ENCODE measurements at regions not wholly inside any gene's neighbourhood (a gene's known extent, or its start where the extent isn't known, plus 50 kb on each side); places are given as distances from the start of the nearest gene placed in this dataset.
A peak's percentile ranks its signal among the peaks of the same experiment; 100 is the strongest.

DNA sequence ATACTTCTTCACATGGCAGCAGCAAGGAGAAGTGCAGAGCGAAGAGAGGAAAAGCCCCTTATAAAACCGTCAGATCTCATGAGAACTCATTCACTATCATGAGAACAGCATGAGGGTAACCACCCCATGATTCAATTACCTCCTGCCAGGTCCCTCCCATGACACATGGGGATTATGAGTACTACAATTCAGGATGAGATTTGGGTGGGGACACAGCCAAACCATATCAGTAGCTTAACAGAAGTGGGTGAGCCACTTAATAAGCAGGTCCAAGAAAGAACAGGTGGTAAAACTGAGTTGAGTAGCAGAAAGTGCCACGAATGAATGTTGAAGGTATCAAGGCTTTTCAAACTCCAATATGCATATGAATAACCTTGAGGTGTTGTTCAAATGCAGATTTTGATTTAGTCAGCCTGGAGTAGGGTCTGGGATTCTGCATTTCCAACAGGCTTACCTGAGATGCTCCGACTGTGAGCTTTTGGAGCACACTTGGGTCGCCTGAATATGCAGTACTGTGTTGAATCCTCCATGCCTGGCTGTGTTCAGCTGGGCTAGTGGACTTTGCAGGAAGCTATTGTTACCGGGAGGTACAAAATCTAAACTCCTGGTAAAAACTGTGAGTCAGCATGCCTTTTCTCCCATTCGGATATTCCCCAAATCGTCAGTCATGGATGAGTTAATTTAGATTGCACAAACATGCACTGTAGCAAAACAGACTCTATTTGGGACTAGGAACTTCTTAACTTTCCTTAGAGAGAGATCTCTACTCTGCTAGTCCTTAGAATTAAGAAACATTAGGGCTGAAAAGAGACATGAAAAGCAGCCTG, 69.0 kb upstream of the PRKCQ start:
- DNase-seq (ENCODE audit: low read depth): no peak

DNA sequence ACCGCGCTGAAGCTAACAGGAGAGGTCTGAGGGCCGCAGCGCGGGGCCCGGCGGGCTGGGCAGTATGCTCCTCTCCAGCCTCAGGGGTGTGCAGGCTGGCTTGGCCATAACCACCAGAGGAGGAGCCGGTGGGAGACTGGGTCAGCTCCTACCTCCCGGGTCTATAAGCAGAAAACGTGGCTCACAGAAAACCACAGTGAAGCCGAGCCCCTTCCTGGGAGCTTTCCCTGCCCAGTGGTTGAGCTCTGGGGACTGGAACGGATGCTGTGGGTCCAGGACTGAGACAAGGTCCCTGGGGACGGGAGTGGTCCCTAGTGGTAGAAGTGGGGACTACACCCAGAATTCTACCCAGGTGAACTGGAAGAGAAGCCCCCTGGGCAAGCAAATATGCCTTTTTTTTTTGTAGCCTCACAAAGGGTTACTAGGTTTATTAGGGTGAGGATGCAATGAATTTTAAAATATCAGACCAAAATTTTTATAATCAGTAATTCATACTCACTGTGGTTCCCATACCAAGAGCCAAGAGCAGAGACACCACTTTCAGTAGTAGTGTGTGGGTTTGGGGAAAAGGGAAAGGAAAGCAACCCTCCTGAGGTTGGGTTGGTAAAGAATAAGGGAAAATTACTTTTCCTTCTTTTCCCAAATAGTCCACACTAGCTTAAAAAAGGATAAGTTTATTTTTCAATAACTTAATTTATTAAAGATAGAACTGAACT, 67.9 kb upstream of the PRKCQ start:
- peak; percentile 52 for DNase-seq (ENCODE audit: low read depth)

- DNase-seq (ENCODE audit: low read depth): no peak
These were observed 63.9 kb upstream of the PRKCQ start for GRCh38 chr10:6643962-6644361.

DNA sequence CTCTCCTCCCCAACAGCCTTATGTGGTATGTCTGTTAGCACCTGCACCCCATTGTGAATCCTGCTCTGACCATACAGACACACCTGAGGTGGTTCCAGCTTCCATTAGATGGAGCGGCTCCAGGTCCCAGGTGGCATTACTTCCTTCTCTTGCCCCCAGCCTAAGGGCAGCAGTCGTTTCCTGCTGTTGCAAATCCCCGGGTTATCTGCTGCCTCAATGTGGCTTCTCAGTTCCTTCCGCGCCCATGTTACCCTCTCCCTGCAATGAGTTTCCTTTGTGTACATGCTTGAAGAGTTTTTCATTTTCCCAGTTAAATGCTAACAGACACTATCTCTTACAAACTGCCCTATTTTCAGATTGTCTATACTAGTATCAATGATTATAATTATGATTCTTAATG, 62.8 kb upstream of the PRKCQ start:
- no peak for DNase-seq (ENCODE audit: low read depth)

DNA sequence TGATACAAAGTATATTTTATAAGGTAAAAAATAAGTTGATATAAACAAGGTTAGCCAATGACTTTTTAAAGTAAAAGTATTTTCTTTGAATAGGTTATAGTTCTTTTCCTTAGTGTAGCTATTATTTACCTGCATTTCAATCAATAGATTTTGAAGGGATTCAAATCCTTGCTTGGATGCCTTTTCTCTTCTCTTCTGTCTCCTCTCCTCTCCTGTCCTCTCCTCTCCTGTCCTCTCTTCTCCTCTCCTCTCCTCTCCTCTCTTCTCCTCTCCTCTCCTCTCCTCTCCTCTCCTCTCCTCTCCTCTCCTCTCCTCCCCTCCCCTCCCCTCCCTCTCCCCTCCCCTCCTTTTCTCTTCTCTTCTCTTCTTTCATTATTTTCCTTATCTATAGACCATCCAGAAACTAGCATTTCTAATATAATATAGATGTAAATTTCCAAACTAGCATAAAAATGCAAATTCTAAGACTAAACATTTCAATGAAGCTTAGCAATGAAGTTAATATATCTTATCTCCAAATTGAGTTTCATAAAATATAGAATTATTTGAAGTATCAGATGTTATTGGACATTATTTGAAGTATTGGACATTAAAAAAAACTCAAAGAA, 60.5 kb upstream of the PRKCQ start:
- DNase-seq (ENCODE audit: low read depth): no peak

GRCh38 chr10:6637053-6637452, 57.0 kb upstream of the PRKCQ start:
- DNase-seq (ENCODE audit: low read depth): no peak

GRCh38 chr10:6635784-6636183, 55.7 kb upstream of the PRKCQ start:
- no peak for DNase-seq (ENCODE audit: low read depth)
